K562 (cell line): ENCODE measurements at regions not wholly inside any gene's neighbourhood (a gene's known extent, or its start where the extent isn't known, plus 50 kb on each side); places are given as distances from the start of the nearest gene placed in this dataset.

Source experiments
- ATAC-seq: fragments of 200-7000 bp; cut with Tn5 transposase; 3 replicates; pipeline ENCODE4 v1.9.1; 2020; ENCODE audit warnings: moderate library complexity
- BruUV-seq: library from RNA; stranded (reverse); fragments of 400-500 nt; replicated peaks from 2 replicates; lab custom pipeline; 2021; lab: Mats Ljungman, UMichigan
- CTCF ChIA-PET: fragments of 300-600 bp; formaldehyde crosslinking; extraction: SDS; loops from one replicate; lab custom pipeline; 2021; ENCODE audit warnings: low intra/inter-chr PET ratio; lab: Yijun Ruan, JAX
- POLR2A ChIA-PET: fragments of 300-600, 350-650 bp; sonication (Branson Sonifier 250); formaldehyde crosslinking; extraction: SDS; loops from one replicate; lab custom pipeline; 2021; ENCODE audit warnings: antibody characterized with exemption, inconsistent platforms; lab: Yijun Ruan, JAX
- DNase-seq, 4 experiments: peaks; one replicate each; pipeline versions ENCODE4 v3.0.0 to v3.0.0-alpha.2; 2011 to 2018; ENCODE audit warnings: low spot score in 3 of 4, mixed read lengths in 3 of 4; ENCODE audit errors: extremely low read depth in 1 of 4
- FAIRE-seq: peaks from 2 replicates; lab custom pipeline; 2011; peaks lifted over from hg19 to GRCh38; lab: Jason Lieb, UNC
- H2AFZ ChIP-seq: 2 replicates; pipeline ENCODE4 v1.6.0; 2011; ENCODE audit warnings: low read depth, low read length, control low read depth, inconsistent platforms
- H3K27ac ChIP-seq: fragments of 200-600 bp; 3 replicates; pipeline ENCODE4 v1.8.0; 2011; ENCODE audit warnings: low read depth, mild to moderate bottlenecking, control low read depth, inconsistent platforms, low read length, moderate library complexity, mixed read lengths; ENCODE audit errors: extremely low read depth
- H3K27me3 ChIP-seq, 2 experiments: fragments of 300-600 bp in 1 of 2; 2 replicates in 1 of 2; 3 replicates in 1 of 2; pipeline versions ENCODE4 v1.6.0 to v1.8.0; 2011; ENCODE audit warnings: inconsistent platforms in 2 of 2, low read length in 2 of 2, mild to moderate bottlenecking in 1 of 2, mixed read lengths in 1 of 2, moderate library complexity in 1 of 2; ENCODE audit not compliant: control insufficient read depth in 2 of 2, insufficient read depth in 2 of 2
- H3K36me3 ChIP-seq: fragments of 300-600 bp; 3 replicates; pipeline ENCODE4 v1.8.0; 2011; ENCODE audit warnings: mild to moderate bottlenecking, low read length, inconsistent platforms; ENCODE audit not compliant: control insufficient read depth, insufficient read depth
- H3K4me1 ChIP-seq, 2 experiments: fragments of 200-600 bp in 1 of 2; replicated peaks in 1 of 2; 2 replicates in 1 of 2; 3 replicates in 1 of 2; pipeline versions ENCODE4 v1.5.1 to v1.8.0; 2011; ENCODE audit warnings: inconsistent platforms in 2 of 2, low read length in 2 of 2, mild to moderate bottlenecking in 1 of 2, mixed read lengths in 1 of 2, moderate library complexity in 1 of 2; ENCODE audit not compliant: control insufficient read depth in 2 of 2, insufficient read depth in 2 of 2
- H3K4me2 ChIP-seq: 2 replicates; pipeline ENCODE4 v1.6.1; 2011; ENCODE audit warnings: low read length, control low read depth, inconsistent platforms, mixed read lengths; ENCODE audit not compliant: insufficient read depth
- H3K4me3 ChIP-seq: fragments of 200-600 bp; sonication (generic), shearing (Covaris generic); 2 replicates; pipeline ENCODE4 v1.5.1; 2016; ENCODE audit warnings: control low read depth, inconsistent platforms
- H3K79me2 ChIP-seq: fragments of 200-600 bp; 3 replicates; pipeline ENCODE4 v1.8.0; 2011; ENCODE audit warnings: low read length, inconsistent platforms; ENCODE audit not compliant: control insufficient read depth, insufficient read depth
- H3K9ac ChIP-seq, 2 experiments: 2 replicates each; pipeline versions ENCODE4 v1.6.0 to v1.6.1; 2011; ENCODE audit warnings: low read depth in 2 of 2, low read length in 2 of 2, control low read depth in 1 of 2, inconsistent platforms in 1 of 2, mild to moderate bottlenecking in 1 of 2, mixed read lengths in 1 of 2; ENCODE audit not compliant: insufficient read depth in 1 of 2
- H3K9me1 ChIP-seq: one replicate; pipeline ENCODE4 v1.6.0; 2011; ENCODE audit warnings: inconsistent platforms, mild to moderate bottlenecking, low read length, moderate library complexity; ENCODE audit not compliant: control insufficient read depth, insufficient read depth
- H3K9me3 ChIP-seq: replicated peaks from 2 replicates; pipeline ENCODE4 v1.5.1; 2011; ENCODE audit warnings: low read depth, low read length, inconsistent platforms; ENCODE audit not compliant: control insufficient read depth, insufficient read depth
- H4K20me1 ChIP-seq: replicated peaks from 2 replicates; pipeline ENCODE4 v1.6.1; 2011; ENCODE audit warnings: low read length, inconsistent platforms, mixed read lengths; ENCODE audit not compliant: control insufficient read depth, insufficient read depth
- ARID3B ChIP-seq: fragments of 250-450 bp; sonication (Bioruptor Pico); IDR thresholded peaks from 2 replicates; pipeline ENCODE4 v1.4.0; 2020; ENCODE audit warnings: borderline replicate concordance
- HMG20B ChIP-seq: fragments of 250-450 bp; sonication (Bioruptor Pico); IDR thresholded peaks from 2 replicates; pipeline ENCODE4 v1.5.0; 2021; ENCODE audit warnings: mild to moderate bottlenecking
- HNRNPL ChIP-seq: fragments of 200-400 bp; formaldehyde crosslinking; IDR thresholded peaks from 2 replicates; pipeline ENCODE4 v1.6.1; 2017; ENCODE audit warnings: low read depth, mild to moderate bottlenecking, low read length
- NONO ChIP-seq, 2 experiments: fragments of 200-400 bp in 1 of 2; fragments of 450-650 bp in 1 of 2; formaldehyde crosslinking in 1 of 2; IDR thresholded peaks; 2 replicates each; pipeline ENCODE4 v1.6.1; 2017; ENCODE audit warnings: low read depth in 2 of 2, mild to moderate bottlenecking in 2 of 2, moderate library complexity in 2 of 2, low read length in 1 of 2
- PML ChIP-seq: IDR thresholded peaks from 2 replicates; pipeline ENCODE4 v1.6.1; 2012; ENCODE audit warnings: low read length, inconsistent platforms
- SMARCA5 ChIP-seq: fragments of 450-650 bp; IDR thresholded peaks from 2 replicates; pipeline ENCODE4 v1.6.1; 2016
- WHSC1 ChIP-seq: IDR thresholded peaks from one replicate; pipeline ENCODE4 v1.6.1; 2012; ENCODE audit warnings: low read length, control low read depth, inconsistent platforms
- ZNF778 ChIP-seq: fragments of 450-650 bp; formaldehyde crosslinking; IDR thresholded peaks from 2 replicates; pipeline ENCODE4 v1.4.0; 2020; ENCODE audit warnings: mild to moderate bottlenecking, moderate library complexity
- WGBS: fragments of 100-300 bp; shearing (Covaris generic); methylation state at CpG from one replicate; pipeline ENCODE4 v1.1.6; 2016; ENCODE audit warnings: low coverage, mixed read lengths; ENCODE audit not compliant: insufficient coverage; ENCODE audit errors: missing lambda C conversion rate; 5-methylcytosine and 5-hydroxymethylcytosine counted together
- in situ Hi-C: fragments of 300-500 bp; cut with MboI; formaldehyde crosslinking; loops from 4 replicates; pipeline ENCODE4 v1.15.0; 2018; ENCODE audit warnings: inconsistent platforms, mixed read lengths
- intact Hi-C: fragments of 100-400 bp; cut with micrococcal nuclease; formaldehyde crosslinking; loops from 2 replicates; pipeline ENCODE4 v1.14.2; 2022

- Histone ChIP-seq H3K36me3 (no peaks in the 10 kb centered on the region), H3K9ac (no peak overlapping the region), H2AFZ (no peak overlapping the region), H3K9me1 (no peaks in the 10 kb centered on the region), H3K27me3 (no peaks in the 10 kb centered on the region), H3K4me2 (no peak overlapping the region), H3K27ac (no peak overlapping the region), H3K4me1 (no peaks in the 10 kb centered on the region), H4K20me1 (no peaks in the 10 kb centered on the region), H3K4me3 (no peak overlapping the region), H3K79me2 (no peaks in the 10 kb centered on the region), H3K9me3 (peaks cover 5% of the 10 kb centered on the region; the same call in 1 of the 2 replicates)
- POLR2A ChIA-PET, result no interaction called here
- TF ChIP-seq ZNF778 (CRISPR knock-in tag) (no peak), PML (no peak), ARID3B (CRISPR knock-in tag) (no peak), WHSC1 (no peak), HNRNPL (no peak), NONO (IDR thresholded peaks at IDR 0.05; ENCODE audit: low read depth in 2 of 2, low read length in 1 of 2) (no peak), HMG20B (CRISPR knock-in tag) (no peak), SMARCA5 (no peak)
- no TSS peak for BruUV-seq
- in situ Hi-C loops (no loop called here), intact Hi-C loops (no loop called here)
- ATAC-seq (no peak), FAIRE-seq (no peak), DNase-seq (no peak)
- CTCF ChIA-PET, result no interaction called here
- WGBS, result 0% methylated on average over 1 of the region's 1 CpG
Observed at GRCh38 chr5:59976342-59976741, 82.8 kb upstream of the PDE4D start.
